Chondrocyte (in vitro differentiated cells): ENCODE measurements at regions not wholly inside any gene's neighbourhood (a gene's known extent, or its start where the extent isn't known, plus 50 kb on each side); places are given as distances from the start of the nearest gene placed in this dataset.
A peak's percentile ranks its signal among the peaks of the same experiment; 100 is the strongest.

Source experiments
- DNase-seq: peaks from one replicate; pipeline ENCODE4 v3.0.0; 2021; ENCODE audit warnings: mixed read lengths, low spot score
- H3K27ac Mint-ChIP-seq: one replicate; pipeline ENCODE4 v1.8.0; 2021; ENCODE audit warnings: mild to moderate bottlenecking, moderate library complexity, mixed read lengths; ENCODE audit not compliant: unreplicated experiment
- H3K27me3 Mint-ChIP-seq: 2 replicates; pipeline ENCODE4 v1.8.0; 2021; ENCODE audit warnings: low read depth, mixed read lengths
- H3K36me3 Mint-ChIP-seq: 2 replicates; pipeline ENCODE4 v1.8.0; 2021; ENCODE audit warnings: low read depth, mixed read lengths
- H3K4me1 Mint-ChIP-seq: 2 replicates; pipeline ENCODE4 v1.8.0; 2021; ENCODE audit warnings: low read depth, mild to moderate bottlenecking, mixed read lengths
- H3K4me3 Mint-ChIP-seq: one replicate; pipeline ENCODE4 v1.8.0; 2021; ENCODE audit warnings: mild to moderate bottlenecking, moderate library complexity, mixed read lengths; ENCODE audit not compliant: unreplicated experiment
- H3K9me3 Mint-ChIP-seq: 2 replicates; pipeline ENCODE4 v1.8.0; 2021; ENCODE audit warnings: low read depth, mixed read lengths
- TF ChIP-seq, protein P1 (sequence below): fragments of 200-600 bp; sonication (generic); IDR thresholded peaks from 2 replicates; pipeline ENCODE4 v1.5.0; 2021; ENCODE audit warnings: antibody characterized with exemption, mild to moderate bottlenecking, moderate library complexity

DNA sequence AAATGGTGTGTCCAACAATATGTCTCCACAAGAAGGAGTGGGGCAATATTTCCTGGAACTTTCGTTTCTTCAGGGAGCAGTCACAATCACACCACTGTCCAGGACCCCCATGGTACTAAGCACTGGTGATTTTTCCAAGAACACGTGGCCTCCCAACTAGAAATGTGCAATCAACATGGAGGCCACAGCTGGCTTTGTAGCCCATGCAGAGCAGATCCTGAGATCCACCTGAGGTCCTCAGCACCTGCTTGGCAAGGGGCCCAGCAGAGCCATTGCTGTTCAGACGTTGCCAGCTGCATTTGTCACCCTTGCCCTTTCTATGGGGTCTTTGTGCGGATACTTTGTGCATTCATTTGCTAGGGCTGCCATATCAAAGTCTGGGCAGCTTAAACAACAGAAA, 334.5 kb upstream of the IRX4 start:
- DNase-seq, result no peak
- no peaks in the 10 kb centered on the region for H3K4me1 Mint-ChIP-seq
- H3K9me3 Mint-ChIP-seq, result no peaks in the 10 kb centered on the region
- no peaks in the 10 kb centered on the region for H3K36me3 Mint-ChIP-seq
- no peak overlapping the region for H3K27ac Mint-ChIP-seq
- TF ChIP-seq, protein P1, sequence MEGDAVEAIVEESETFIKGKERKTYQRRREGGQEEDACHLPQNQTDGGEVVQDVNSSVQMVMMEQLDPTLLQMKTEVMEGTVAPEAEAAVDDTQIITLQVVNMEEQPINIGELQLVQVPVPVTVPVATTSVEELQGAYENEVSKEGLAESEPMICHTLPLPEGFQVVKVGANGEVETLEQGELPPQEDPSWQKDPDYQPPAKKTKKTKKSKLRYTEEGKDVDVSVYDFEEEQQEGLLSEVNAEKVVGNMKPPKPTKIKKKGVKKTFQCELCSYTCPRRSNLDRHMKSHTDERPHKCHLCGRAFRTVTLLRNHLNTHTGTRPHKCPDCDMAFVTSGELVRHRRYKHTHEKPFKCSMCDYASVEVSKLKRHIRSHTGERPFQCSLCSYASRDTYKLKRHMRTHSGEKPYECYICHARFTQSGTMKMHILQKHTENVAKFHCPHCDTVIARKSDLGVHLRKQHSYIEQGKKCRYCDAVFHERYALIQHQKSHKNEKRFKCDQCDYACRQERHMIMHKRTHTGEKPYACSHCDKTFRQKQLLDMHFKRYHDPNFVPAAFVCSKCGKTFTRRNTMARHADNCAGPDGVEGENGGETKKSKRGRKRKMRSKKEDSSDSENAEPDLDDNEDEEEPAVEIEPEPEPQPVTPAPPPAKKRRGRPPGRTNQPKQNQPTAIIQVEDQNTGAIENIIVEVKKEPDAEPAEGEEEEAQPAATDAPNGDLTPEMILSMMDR, result no peak
- H3K27me3 Mint-ChIP-seq, result peaks cover 10% of the 10 kb centered on the region
- H3K4me3 Mint-ChIP-seq, result no peak overlapping the region

DNA sequence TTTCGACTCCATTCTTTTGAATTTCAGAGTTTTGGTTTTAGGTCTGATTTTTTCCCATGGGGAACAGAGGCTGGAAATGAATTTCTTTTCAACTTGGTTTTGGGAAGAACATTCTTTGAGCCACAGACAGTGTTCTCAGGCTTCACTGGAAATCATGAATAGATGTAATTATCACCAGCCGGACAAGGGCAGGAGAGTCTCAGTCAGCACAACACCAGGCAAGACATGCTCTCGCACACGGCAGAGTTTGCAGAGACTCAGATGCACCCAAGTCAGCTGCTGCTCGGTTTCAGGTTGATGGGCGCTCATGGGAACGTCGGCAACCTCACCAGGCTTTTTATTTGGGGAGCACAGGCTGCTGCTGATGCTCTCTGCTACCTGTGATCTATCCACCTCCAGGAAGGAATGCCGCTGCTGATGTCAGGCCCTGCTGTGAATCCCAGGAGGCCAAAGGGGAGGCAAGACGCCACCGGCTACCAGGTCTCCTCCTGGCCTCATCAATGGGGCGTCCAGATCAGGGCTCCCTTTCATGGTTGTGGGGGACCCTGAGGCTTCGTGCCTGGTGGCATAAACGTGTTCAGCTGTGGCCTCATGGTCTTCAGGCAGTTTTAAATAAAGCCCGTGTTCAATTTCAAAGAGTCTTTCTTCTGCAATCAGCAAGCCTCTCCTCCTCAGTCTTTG, 332.3 kb upstream of the IRX4 start:
- Mint-ChIP-seq H3K27ac (no peak overlapping the region), H3K36me3 (no peaks in the 10 kb centered on the region), H3K9me3 (no peaks in the 10 kb centered on the region), H3K27me3 (peaks cover 13% of the 10 kb centered on the region), H3K4me3 (no peak overlapping the region), H3K4me1 (no peaks in the 10 kb centered on the region)
- no peak for DNase-seq
- TF ChIP-seq, protein P1, result no peak

DNA sequence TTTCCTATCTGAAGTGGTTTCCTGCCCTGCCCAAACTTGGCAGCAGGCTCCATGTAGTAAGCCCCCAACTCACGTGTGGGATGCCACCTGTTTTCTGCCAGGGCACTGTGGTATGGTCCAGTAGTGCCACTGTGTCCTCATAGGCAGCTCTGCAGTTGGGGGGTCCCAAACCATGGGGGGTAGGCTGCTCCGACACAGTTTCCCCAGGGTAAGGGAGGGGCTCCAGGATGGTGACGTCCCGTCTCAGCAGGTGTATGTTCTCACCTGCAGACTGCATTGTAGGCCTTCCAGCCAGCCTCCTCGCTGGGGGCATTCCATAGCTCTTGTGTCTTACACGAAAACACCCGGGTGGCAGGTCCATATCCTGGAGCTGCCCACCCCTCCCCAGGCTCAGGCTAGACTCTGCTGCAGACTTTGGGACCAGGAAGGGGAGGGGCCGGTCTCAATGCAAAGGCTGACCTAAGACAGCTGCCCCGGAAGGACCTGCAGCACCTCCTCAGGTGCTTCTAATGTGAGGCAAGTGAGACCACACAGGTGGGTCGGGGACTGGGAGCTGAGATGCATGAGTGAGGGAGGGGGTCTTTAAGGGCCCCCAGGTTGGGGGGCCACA, 330.5 kb upstream of the IRX4 start:
- DNase-seq, result no peak
- H3K27me3 Mint-ChIP-seq, result peaks cover 13% of the 10 kb centered on the region
- TF ChIP-seq, protein P1, result no peak
- no peak overlapping the region for H3K4me3 Mint-ChIP-seq
- H3K9me3 Mint-ChIP-seq, result no peaks in the 10 kb centered on the region
- H3K27ac Mint-ChIP-seq, result no peak overlapping the region
- no peaks in the 10 kb centered on the region for H3K36me3 Mint-ChIP-seq
- H3K4me1 Mint-ChIP-seq, result no peaks in the 10 kb centered on the region

DNA sequence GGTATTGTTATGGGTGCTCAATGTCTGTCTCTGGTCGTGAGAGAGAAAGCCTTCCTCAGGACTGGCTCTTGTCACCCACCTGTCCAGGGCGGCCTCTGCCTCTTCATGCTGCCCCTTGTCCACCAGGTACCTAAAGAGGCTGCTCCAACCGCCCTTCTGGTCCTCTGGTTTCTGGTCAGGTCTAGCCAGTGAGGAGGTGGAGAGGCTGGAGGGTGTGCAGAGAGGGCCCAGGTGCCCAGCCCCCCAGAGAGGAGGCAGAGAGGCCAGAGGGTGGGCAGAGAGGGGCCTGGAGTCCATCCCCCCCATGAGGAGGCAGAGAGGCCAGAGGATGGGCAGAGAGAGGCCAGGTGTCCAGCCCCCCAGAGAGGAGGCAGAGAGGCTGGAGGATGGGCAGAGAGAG, 329.8 kb upstream of the IRX4 start:
- peaks cover 2% of the 10 kb centered on the region for H3K4me1 Mint-ChIP-seq
- H3K36me3 Mint-ChIP-seq, result no peaks in the 10 kb centered on the region
- TF ChIP-seq, protein P1, result no peak
- no peak for DNase-seq
- no peaks in the 10 kb centered on the region for H3K9me3 Mint-ChIP-seq
- peaks cover 17% of the 10 kb centered on the region for H3K27me3 Mint-ChIP-seq
- H3K4me3 Mint-ChIP-seq, result no peak overlapping the region
- no peak overlapping the region for H3K27ac Mint-ChIP-seq

DNA sequence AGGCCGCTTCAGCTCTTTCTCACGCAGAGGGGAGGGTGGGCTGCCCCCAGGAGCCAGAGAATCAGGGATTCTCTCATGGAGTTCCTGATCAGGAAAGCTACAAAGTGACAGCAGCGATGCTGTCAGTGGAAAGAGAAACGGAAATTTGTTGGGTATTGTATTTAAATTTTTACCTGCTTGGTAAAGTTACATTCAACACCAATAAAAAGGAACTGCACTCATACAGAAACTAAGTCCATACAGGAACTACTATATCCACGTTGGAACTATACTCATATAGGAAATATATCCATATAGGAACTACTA, 325.5 kb upstream of the IRX4 start:
- TF ChIP-seq, protein P1, result peak; percentile 20
- H3K4me1 Mint-ChIP-seq, result peaks cover 2% of the 10 kb centered on the region
- H3K27ac Mint-ChIP-seq, result no peak overlapping the region
- H3K36me3 Mint-ChIP-seq, result no peaks in the 10 kb centered on the region
- DNase-seq, result no peak
- H3K9me3 Mint-ChIP-seq, result no peaks in the 10 kb centered on the region
- H3K4me3 Mint-ChIP-seq, result no peak overlapping the region
- H3K27me3 Mint-ChIP-seq, result peaks cover 17% of the 10 kb centered on the region
